ENCODE measurements at regions not wholly inside any gene's neighbourhood (a gene's known extent, or its start where the extent isn't known, plus 50 kb on each side); places are given as distances from the start of the nearest gene placed in this dataset.
"Not testable (repeated sequence)": the region's sequence is repeated elsewhere in the genome, so short reads cannot be mapped to it uniquely, and the experiment has no call there.

DNA sequence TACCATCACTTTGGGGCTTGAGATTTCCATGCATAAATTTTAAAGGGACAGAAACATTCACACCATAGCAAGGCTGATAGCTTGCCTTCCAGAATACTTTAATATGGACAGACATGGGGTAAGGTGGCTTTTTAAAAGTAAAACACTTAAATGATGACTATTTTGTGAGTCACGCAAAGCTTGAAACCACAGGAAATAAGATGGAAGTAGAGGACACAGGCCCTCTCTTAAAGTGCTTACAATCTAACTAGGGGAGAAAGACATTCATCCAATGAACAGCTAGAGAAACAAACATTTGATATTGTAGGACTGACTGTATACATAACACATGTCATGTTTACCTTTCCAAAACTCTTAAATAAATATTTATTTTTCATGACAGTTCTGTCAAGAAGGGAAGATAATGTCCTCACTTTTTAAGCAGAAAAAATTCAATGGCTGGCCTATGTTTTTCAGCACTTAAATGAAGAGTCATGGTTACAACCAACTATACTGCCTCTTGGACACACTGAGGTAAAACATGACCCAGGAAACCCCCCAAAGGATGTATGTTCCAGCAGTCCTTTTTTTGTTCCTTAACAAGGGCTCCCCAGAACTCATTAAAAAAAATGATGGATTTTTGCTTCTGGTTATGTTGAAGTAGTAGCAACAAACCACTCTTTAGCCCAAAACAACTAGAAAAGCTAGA lies 120.0 kb upstream of the RBMS1 start:
- peaks cover 0 to 6% of the 10 kb centered on the region in 2 donors for H3K9me3 ChIP-seq (ENCODE audit: control insufficient read depth in 1 of 2, low read length in 2 of 2)
- ChIA-PET POLR2A (ENCODE audit: partially characterized antibody) (no interaction called here), CTCF (ENCODE audit: partially characterized antibody) (interaction anchor here (0.5 to 1.8 kb wide), 2 partner anchors 12 to 32 kb away, joined by 3 to 4 read pairs; no protein-coding TSS in a partner anchor)
- H3K27me3 ChIP-seq (ENCODE audit: insufficient read depth, low read length): no peaks in the 10 kb centered on the region
- peaks cover 3% of the 10 kb centered on the region for H3K4me1 ChIP-seq (ENCODE audit: insufficient read depth, low read length)
- H3K27ac ChIP-seq (ENCODE audit: low read depth, low read length): no peak overlapping the region
- Mint-ChIP-seq H3K9me3 (peaks cover 2 to 31% (median 20%) of the 10 kb centered on the region in 8 donors), H3K4me1 (peaks cover 4 to 22% (median 7%) of the 10 kb centered on the region in 4 donors), H3K27ac (no peak overlapping the region), H3K36me3 (no peaks in the 10 kb centered on the region), H3K4me3 (no peak overlapping the region), H3K27me3 (peaks cover 0 to 1% of the 10 kb centered on the region in 2 donors)
- intact Hi-C loops (cut with micrococcal nuclease): no loop called here
- no peaks in the 10 kb centered on the region for H3K36me3 ChIP-seq (ENCODE audit: insufficient read depth, low read length)
- H3K4me3 ChIP-seq (ENCODE audit: low read length in 2 of 2): no peak overlapping the region
- no peak for DNase-seq

- no peak for DNase-seq
- Mint-ChIP-seq H3K4me1 (peaks cover 2 to 17% (median 3%) of the 10 kb centered on the region in 4 donors), H3K27me3 (peaks cover 0 to 1% of the 10 kb centered on the region in 2 donors), H3K4me3 (no peak overlapping the region), H3K9me3 (peaks cover 2 to 31% (median 20%) of the 10 kb centered on the region in 8 donors), H3K36me3 (no peaks in the 10 kb centered on the region), H3K27ac (no peak overlapping the region)
- Histone ChIP-seq H3K27ac (ENCODE audit: low read depth, low read length) (no peak overlapping the region), H3K27me3 (ENCODE audit: insufficient read depth, low read length) (no peaks in the 10 kb centered on the region), H3K9me3 (ENCODE audit: control insufficient read depth in 1 of 2, low read length in 2 of 2) (peaks cover 0 to 6% of the 10 kb centered on the region in 2 donors), H3K36me3 (ENCODE audit: insufficient read depth, low read length) (no peaks in the 10 kb centered on the region), H3K4me1 (ENCODE audit: insufficient read depth, low read length) (no peaks in the 10 kb centered on the region), H3K4me3 (ENCODE audit: low read length in 2 of 2) (no peak overlapping the region)
- POLR2A ChIA-PET (ENCODE audit: partially characterized antibody): no interaction called here
- CTCF ChIA-PET (ENCODE audit: partially characterized antibody): interaction anchor here (1.8 kb wide), 1 partner anchor 33 kb away, joined by 4 read pairs; no protein-coding TSS in a partner anchor
- intact Hi-C loops (cut with micrococcal nuclease): no loop called here
Measured at GRCh38 chr2:160614391-160614790, 120.8 kb upstream of the RBMS1 start.

DNA sequence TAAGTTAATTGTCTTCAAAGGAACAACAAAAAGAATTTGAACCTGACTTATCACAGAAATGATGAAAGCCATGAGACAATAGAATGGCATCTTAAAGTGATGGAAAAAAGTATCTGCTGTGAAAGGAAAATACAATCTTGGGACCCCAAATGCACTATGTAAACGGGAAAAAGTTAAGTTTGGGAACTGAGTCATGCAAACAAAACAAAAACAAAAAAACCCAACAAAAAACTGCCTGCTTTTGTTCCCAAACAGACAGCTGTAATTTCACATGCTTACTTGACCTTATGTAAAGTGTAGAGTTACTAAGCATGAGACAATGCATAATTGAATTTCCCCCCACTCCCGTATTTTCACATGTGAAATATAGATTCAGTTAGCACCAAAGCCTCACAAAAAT lies 122.1 kb upstream of the RBMS1 start:
- Histone ChIP-seq H3K4me1 (ENCODE audit: insufficient read depth, low read length) (no peaks in the 10 kb centered on the region), H3K27me3 (ENCODE audit: insufficient read depth, low read length) (no peaks in the 10 kb centered on the region), H3K9me3 (ENCODE audit: control insufficient read depth in 1 of 2, low read length in 2 of 2) (peaks cover 0 to 6% of the 10 kb centered on the region in 2 donors), H3K36me3 (ENCODE audit: insufficient read depth, low read length) (no peaks in the 10 kb centered on the region), H3K27ac (ENCODE audit: low read depth, low read length) (no peak overlapping the region), H3K4me3 (ENCODE audit: low read length in 2 of 2) (no peak overlapping the region)
- CTCF ChIA-PET (ENCODE audit: partially characterized antibody): interaction anchor here (1.8 kb wide), 1 partner anchor 35 kb away, joined by 4 read pairs; no protein-coding TSS in a partner anchor
- POLR2A ChIA-PET (ENCODE audit: partially characterized antibody): no interaction called here
- H3K4me3 Mint-ChIP-seq: no peak overlapping the region
- H3K9me3 Mint-ChIP-seq: peaks cover 2 to 31% (median 20%) of the 10 kb centered on the region in 8 donors
- peaks cover 0 to 9% (median 0%) of the 10 kb centered on the region in 4 donors for H3K4me1 Mint-ChIP-seq
- H3K36me3 Mint-ChIP-seq: no peaks in the 10 kb centered on the region
- DNase-seq: no peak
- no peak overlapping the region for H3K27ac Mint-ChIP-seq
- H3K27me3 Mint-ChIP-seq: peaks cover 0 to 1% of the 10 kb centered on the region in 2 donors
- intact Hi-C loops (cut with micrococcal nuclease): no loop called here

DNA sequence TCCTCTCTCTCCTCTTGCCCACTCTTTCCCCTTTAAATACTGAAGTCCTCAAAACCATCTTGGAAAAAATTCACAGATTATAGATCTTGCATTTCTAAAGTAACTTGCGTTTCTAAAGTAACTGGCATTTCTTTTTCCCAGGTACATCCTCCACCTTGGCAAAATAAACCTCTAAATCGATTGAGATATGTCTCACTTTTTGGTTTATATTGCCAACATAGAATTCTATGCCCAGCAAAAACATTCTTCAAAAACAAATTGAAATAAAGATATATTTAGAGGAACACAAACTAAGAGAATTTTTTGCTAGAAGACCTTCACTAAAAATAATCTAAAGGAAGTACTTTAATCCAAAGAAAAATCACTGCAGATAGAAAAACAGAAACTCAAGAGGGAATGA lies 122.5 kb upstream of the RBMS1 start:
- Histone ChIP-seq H3K27ac (ENCODE audit: low read depth, low read length) (no peak overlapping the region), H3K36me3 (ENCODE audit: insufficient read depth, low read length) (no peaks in the 10 kb centered on the region), H3K4me1 (ENCODE audit: insufficient read depth, low read length) (no peaks in the 10 kb centered on the region), H3K4me3 (ENCODE audit: low read length in 2 of 2) (no peak overlapping the region), H3K9me3 (ENCODE audit: control insufficient read depth in 1 of 2, low read length in 2 of 2) (peaks cover 0 to 6% of the 10 kb centered on the region in 2 donors), H3K27me3 (ENCODE audit: insufficient read depth, low read length) (no peaks in the 10 kb centered on the region)
- no peak overlapping the region for H3K27ac Mint-ChIP-seq
- DNase-seq: no peak
- H3K4me3 Mint-ChIP-seq: peak overlapping the region in 1 of 8 donors; percentile 17
- ChIA-PET CTCF (ENCODE audit: partially characterized antibody) (no interaction called here), POLR2A (ENCODE audit: partially characterized antibody) (no interaction called here)
- H3K4me1 Mint-ChIP-seq: peaks cover 0 to 8% (median 0%) of the 10 kb centered on the region in 4 donors
- peaks cover 2 to 31% (median 20%) of the 10 kb centered on the region in 8 donors for H3K9me3 Mint-ChIP-seq
- H3K36me3 Mint-ChIP-seq: no peaks in the 10 kb centered on the region
- intact Hi-C loops (cut with micrococcal nuclease): no loop called here
- peaks cover 0 to 1% of the 10 kb centered on the region in 2 donors for H3K27me3 Mint-ChIP-seq

GRCh38 chr2:160621748-160622147 lies 128.1 kb upstream of the RBMS1 start:
- Mint-ChIP-seq H3K9me3 (peaks cover 0 to 12% (median 4%) of the 10 kb centered on the region in 8 donors), H3K4me1 (no peaks in the 10 kb centered on the region), H3K36me3 (no peaks in the 10 kb centered on the region), H3K4me3 (no peak overlapping the region), H3K27me3 (no peaks in the 10 kb centered on the region), H3K27ac (no peak overlapping the region)
- Histone ChIP-seq H3K4me1 (ENCODE audit: insufficient read depth, low read length) (no peaks in the 10 kb centered on the region), H3K27me3 (ENCODE audit: insufficient read depth, low read length) (no peaks in the 10 kb centered on the region), H3K9me3 (ENCODE audit: control insufficient read depth in 1 of 2, low read length in 2 of 2) (no peaks in the 10 kb centered on the region), H3K36me3 (ENCODE audit: insufficient read depth, low read length) (no peaks in the 10 kb centered on the region), H3K4me3 (ENCODE audit: low read length in 2 of 2) (no peak overlapping the region), H3K27ac (ENCODE audit: low read depth, low read length) (no peak overlapping the region)
- ChIA-PET CTCF (ENCODE audit: partially characterized antibody) (no interaction called here), POLR2A (ENCODE audit: partially characterized antibody) (no interaction called here)
- no peak for DNase-seq
- intact Hi-C loops (cut with micrococcal nuclease): no loop called here

DNA sequence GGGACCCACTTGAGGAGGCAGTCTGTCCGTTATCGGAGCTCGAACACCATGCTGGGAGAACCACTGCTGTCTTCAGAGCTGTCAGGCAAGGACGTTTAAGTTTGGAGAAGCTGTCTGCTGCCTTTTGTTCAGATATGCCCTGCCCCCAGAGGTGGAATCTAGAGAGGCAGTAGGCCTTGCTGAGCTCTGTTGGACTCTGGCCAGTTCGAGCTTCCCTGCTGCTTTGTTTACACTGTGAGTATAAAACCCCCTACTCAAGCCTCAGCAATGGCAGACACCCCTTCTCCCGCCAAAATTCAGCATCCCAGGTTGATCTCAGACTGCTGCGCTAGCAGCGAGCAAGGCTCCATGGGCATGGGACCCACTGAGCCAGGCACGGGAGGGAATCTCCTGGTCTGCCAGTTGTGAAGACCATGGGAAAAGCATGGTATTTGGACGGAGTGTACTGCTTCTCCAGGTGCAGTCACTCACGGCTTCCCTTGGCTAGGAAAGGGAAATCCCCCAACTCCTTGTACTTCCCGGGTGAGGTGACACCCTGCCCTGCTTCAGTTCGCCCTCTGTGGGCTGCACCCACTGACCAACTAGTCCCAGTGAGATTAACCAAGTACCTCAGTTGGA lies 134.5 kb upstream of the RBMS1 start:
- H3K27ac ChIP-seq (ENCODE audit: low read depth, low read length); H3K27ac Mint-ChIP-seq; H3K4me3 ChIP-seq (ENCODE audit: low read length in 2 of 2); H3K36me3 Mint-ChIP-seq; CTCF ChIA-PET (ENCODE audit: partially characterized antibody); POLR2A ChIA-PET (ENCODE audit: partially characterized antibody); H3K27me3 Mint-ChIP-seq; DNase-seq; H3K4me1 Mint-ChIP-seq; intact Hi-C loops (cut with micrococcal nuclease); H3K4me3 Mint-ChIP-seq; H3K27me3 ChIP-seq (ENCODE audit: insufficient read depth, low read length); H3K9me3 ChIP-seq (ENCODE audit: control insufficient read depth in 1 of 2, low read length in 2 of 2); H3K36me3 ChIP-seq (ENCODE audit: insufficient read depth, low read length); H3K4me1 ChIP-seq (ENCODE audit: insufficient read depth, low read length); H3K9me3 Mint-ChIP-seq: not testable (repeated sequence)

GRCh38 chr2:160628811-160629210 lies 135.2 kb upstream of the RBMS1 start:
- POLR2A ChIA-PET (ENCODE audit: partially characterized antibody): no interaction called here
- H3K36me3 ChIP-seq (ENCODE audit: insufficient read depth, low read length): no peaks in the 10 kb centered on the region
- no peaks in the 10 kb centered on the region for H3K9me3 ChIP-seq (ENCODE audit: control insufficient read depth in 1 of 2, low read length in 2 of 2)
- H3K9me3 Mint-ChIP-seq: peaks cover 0 to 7% (median 4%) of the 10 kb centered on the region in 8 donors
- intact Hi-C loops (cut with micrococcal nuclease): no loop called here
- no peaks in the 10 kb centered on the region for H3K4me1 ChIP-seq (ENCODE audit: insufficient read depth, low read length)
- DNase-seq: no peak
- H3K27ac Mint-ChIP-seq: no peak overlapping the region
- CTCF ChIA-PET (ENCODE audit: partially characterized antibody): no interaction called here
- no peaks in the 10 kb centered on the region for H3K27me3 ChIP-seq (ENCODE audit: insufficient read depth, low read length)
- no peaks in the 10 kb centered on the region for H3K36me3 Mint-ChIP-seq
- H3K27ac ChIP-seq (ENCODE audit: low read depth, low read length): no peak overlapping the region
- H3K4me3 Mint-ChIP-seq: no peak overlapping the region
- H3K4me3 ChIP-seq (ENCODE audit: low read length in 2 of 2): no peak overlapping the region
- H3K4me1 Mint-ChIP-seq: peaks cover 0 to 3% (median 0%) of the 10 kb centered on the region in 4 donors
- no peaks in the 10 kb centered on the region for H3K27me3 Mint-ChIP-seq

Measured in CD4-positive, alpha-beta memory T cell (primary cell).